Neural progenitor cell (in vitro differentiated cells): ENCODE measurements at regions not wholly inside any gene's neighbourhood (a gene's known extent, or its start where the extent isn't known, plus 50 kb on each side); places are given as distances from the start of the nearest gene placed in this dataset.
"Not testable (repeated sequence)": the region's sequence is repeated elsewhere in the genome, so short reads cannot be mapped to it uniquely, and the experiment has no call there.

Source experiments
- DNase-seq: peaks from one replicate; pipeline ENCODE4 v3.0.0-alpha.2; 2016; ENCODE audit warnings: low spot score
- H2AFZ ChIP-seq: fragments of 200-600 bp; sonication (generic); replicated peaks from 2 replicates; pipeline ENCODE4 v1.6.1; 2016; ENCODE audit warnings: antibody characterized with exemption
- H3F3A ChIP-seq: fragments of 200-600 bp; sonication (generic); 2 replicates; pipeline ENCODE4 v1.6.1; 2016; ENCODE audit warnings: antibody characterized with exemption, low read depth
- H3K27ac ChIP-seq: fragments of 200-600 bp; sonication (generic); 2 replicates; pipeline ENCODE4 v1.5.1; 2016; ENCODE audit warnings: mild to moderate bottlenecking
- H3K27me3 ChIP-seq: fragments of 200-600 bp; sonication (generic); 2 replicates; pipeline ENCODE4 v1.6.1; 2016; ENCODE audit warnings: mild to moderate bottlenecking, moderate library complexity
- H3K36me3 ChIP-seq: fragments of 200-600 bp; sonication (generic); 2 replicates; pipeline ENCODE4 v1.5.1; 2016
- H3K4me1 ChIP-seq: fragments of 200-600 bp; sonication (generic); 2 replicates; pipeline ENCODE4 v1.6.1; 2016; ENCODE audit warnings: mixed run types
- H3K4me2 ChIP-seq: fragments of 200-600 bp; sonication (generic); 2 replicates; pipeline ENCODE4 v1.6.1; 2016
- H3K4me3 ChIP-seq: fragments of 200-600 bp; sonication (generic); 2 replicates; pipeline ENCODE4 v1.5.1; 2016
- H3K79me2 ChIP-seq: fragments of 200-600 bp; sonication (generic); 2 replicates; pipeline ENCODE4 v1.6.1; 2016; ENCODE audit warnings: low read depth
- H3K9ac ChIP-seq: fragments of 200-600 bp; sonication (generic); 2 replicates; pipeline ENCODE4 v1.6.1; 2016
- H3K9me3 ChIP-seq: fragments of 200-600 bp; sonication (generic); 2 replicates; pipeline ENCODE4 v1.5.1; 2016; ENCODE audit warnings: low read depth
- H4K20me1 ChIP-seq: fragments of 200-600 bp; sonication (generic); 2 replicates; pipeline ENCODE4 v1.6.1; 2016; ENCODE audit warnings: low read depth
- H3K27ac Mint-ChIP-seq: 3 replicates; pipeline ENCODE4 v1.8.0; 2021; ENCODE audit warnings: mixed read lengths
- H3K27me3 Mint-ChIP-seq: 2 replicates; pipeline ENCODE4 v1.8.0; 2022; ENCODE audit warnings: low read depth, mild to moderate bottlenecking, inconsistent platforms, moderate library complexity, mixed read lengths; ENCODE audit not compliant: insufficient read depth
- H3K36me3 Mint-ChIP-seq: 3 replicates; pipeline ENCODE4 v1.8.0; 2021; ENCODE audit warnings: mixed read lengths
- H3K4me1 Mint-ChIP-seq: 3 replicates; pipeline ENCODE4 v1.8.0; 2021; ENCODE audit warnings: mixed read lengths
- H3K4me3 Mint-ChIP-seq: 3 replicates; pipeline ENCODE4 v1.8.0; 2021; ENCODE audit warnings: mild to moderate bottlenecking, moderate library complexity, mixed read lengths
- H3K9me3 Mint-ChIP-seq: 3 replicates; pipeline ENCODE4 v1.8.0; 2020; ENCODE audit warnings: mixed read lengths
- EZH2 ChIP-seq: fragments of 200-600 bp; sonication (generic); IDR thresholded peaks from 2 replicates; pipeline ENCODE4 v1.6.1; 2017; ENCODE audit warnings: antibody characterized with exemption, mild to moderate bottlenecking, moderate library complexity
- EZH2phosphoT487 ChIP-seq: fragments of 200-600 bp; sonication (generic); IDR thresholded peaks from 2 replicates; pipeline ENCODE4 v1.6.1; 2017; ENCODE audit warnings: antibody characterized with exemption
- TF ChIP-seq, protein P1 (sequence below): fragments of 200-600 bp; sonication (generic); IDR thresholded peaks from 2 replicates; pipeline ENCODE4 v1.5.1; 2017; ENCODE audit warnings: antibody characterized with exemption, mild to moderate bottlenecking

- DNase-seq, result peak; percentile 90
- Histone ChIP-seq H3K9me3 (no peaks in the 10 kb centered on the region), H3F3A (peaks cover 39% of the 10 kb centered on the region), H3K27ac (no peak overlapping the region), H2AFZ (no peak overlapping the region), H3K9ac (no peak overlapping the region), H3K79me2 (no peaks in the 10 kb centered on the region), H3K4me1 (peaks cover 34% of the 10 kb centered on the region), H3K36me3 (no peaks in the 10 kb centered on the region), H3K4me2 (peak overlapping the region; percentile 68), H3K4me3 (peak overlapping the region; percentile 11), H3K27me3 (no peaks in the 10 kb centered on the region), H4K20me1 (peaks cover 7% of the 10 kb centered on the region)
- Mint-ChIP-seq H3K27ac (peak overlapping the region; percentile 62), H3K4me3 (no peak overlapping the region), H3K9me3 (peaks cover 5% of the 10 kb centered on the region), H3K36me3 (no peaks in the 10 kb centered on the region), H3K27me3 (peaks cover 6% of the 10 kb centered on the region), H3K4me1 (peaks cover 45% of the 10 kb centered on the region)
- TF ChIP-seq, protein P1, sequence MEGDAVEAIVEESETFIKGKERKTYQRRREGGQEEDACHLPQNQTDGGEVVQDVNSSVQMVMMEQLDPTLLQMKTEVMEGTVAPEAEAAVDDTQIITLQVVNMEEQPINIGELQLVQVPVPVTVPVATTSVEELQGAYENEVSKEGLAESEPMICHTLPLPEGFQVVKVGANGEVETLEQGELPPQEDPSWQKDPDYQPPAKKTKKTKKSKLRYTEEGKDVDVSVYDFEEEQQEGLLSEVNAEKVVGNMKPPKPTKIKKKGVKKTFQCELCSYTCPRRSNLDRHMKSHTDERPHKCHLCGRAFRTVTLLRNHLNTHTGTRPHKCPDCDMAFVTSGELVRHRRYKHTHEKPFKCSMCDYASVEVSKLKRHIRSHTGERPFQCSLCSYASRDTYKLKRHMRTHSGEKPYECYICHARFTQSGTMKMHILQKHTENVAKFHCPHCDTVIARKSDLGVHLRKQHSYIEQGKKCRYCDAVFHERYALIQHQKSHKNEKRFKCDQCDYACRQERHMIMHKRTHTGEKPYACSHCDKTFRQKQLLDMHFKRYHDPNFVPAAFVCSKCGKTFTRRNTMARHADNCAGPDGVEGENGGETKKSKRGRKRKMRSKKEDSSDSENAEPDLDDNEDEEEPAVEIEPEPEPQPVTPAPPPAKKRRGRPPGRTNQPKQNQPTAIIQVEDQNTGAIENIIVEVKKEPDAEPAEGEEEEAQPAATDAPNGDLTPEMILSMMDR, result peak; percentile 56
- peak; percentile 57 for TF ChIP-seq EZH2phosphoT487
- no peak for TF ChIP-seq EZH2
These were observed 61.7 kb upstream of the BCL2L14 start for GRCh38 chr12:12008931-12009611.

DNA sequence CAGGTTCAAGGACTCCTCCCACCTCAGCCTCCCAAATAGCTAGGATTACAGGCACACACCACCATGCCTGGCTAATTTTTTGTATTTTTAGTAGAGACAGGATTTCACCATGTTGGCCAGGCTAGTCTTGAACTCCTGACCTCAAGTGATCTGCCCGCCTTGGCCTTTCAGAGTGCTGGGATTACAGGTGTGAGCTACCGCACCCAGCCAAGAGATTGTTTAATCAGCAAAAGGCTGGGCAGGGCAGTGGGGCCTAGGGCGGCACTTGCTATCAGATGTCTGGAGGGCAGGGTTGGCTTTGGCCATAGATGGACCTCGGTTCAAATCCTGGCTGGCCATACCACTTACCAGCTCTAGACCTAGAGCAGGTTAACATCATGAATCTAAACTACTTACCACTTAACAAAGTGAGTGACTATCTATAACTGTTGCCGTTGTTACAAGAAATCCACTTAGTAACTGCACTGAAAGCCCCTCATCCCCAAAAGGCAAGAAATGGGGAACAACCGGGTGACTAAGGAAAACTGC, 60.9 kb upstream of the BCL2L14 start:
- not testable (repeated sequence) for H4K20me1 ChIP-seq, H3K36me3 ChIP-seq, H3K4me3 Mint-ChIP-seq, DNase-seq, H3K9ac ChIP-seq, H3K36me3 Mint-ChIP-seq, H3K27ac ChIP-seq, H3K27ac Mint-ChIP-seq, H3K4me3 ChIP-seq, H3K79me2 ChIP-seq, H3K9me3 Mint-ChIP-seq, H3K27me3 Mint-ChIP-seq, H3K9me3 ChIP-seq, H3K27me3 ChIP-seq, H2AFZ ChIP-seq
- Histone ChIP-seq H3K4me1 (peaks cover 34% of the 10 kb centered on the region), H3K4me2 (peak overlapping the region; percentile 68), H3F3A (peaks cover 39% of the 10 kb centered on the region)
- peaks cover 42% of the 10 kb centered on the region for H3K4me1 Mint-ChIP-seq

- H3K27ac ChIP-seq, result no peak overlapping the region
- peak overlapping the region; percentile 40 for H3K4me2 ChIP-seq
- no peaks in the 10 kb centered on the region for H3K79me2 ChIP-seq
- no peak overlapping the region for H2AFZ ChIP-seq
- Mint-ChIP-seq H3K27me3 (peaks cover 11% of the 10 kb centered on the region), H3K4me3 (no peak overlapping the region), H3K36me3 (no peaks in the 10 kb centered on the region), H3K27ac (peak overlapping the region; percentile 18), H3K4me1 (peaks cover 42% of the 10 kb centered on the region), H3K9me3 (peaks cover 2% of the 10 kb centered on the region)
- DNase-seq, result no peak
- H3K9me3 ChIP-seq, result no peaks in the 10 kb centered on the region
- TF ChIP-seq EZH2, result no peak
- TF ChIP-seq, protein P1, result no peak
- TF ChIP-seq EZH2phosphoT487, result no peak
- H3K27me3 ChIP-seq, result no peaks in the 10 kb centered on the region
- peaks cover 7% of the 10 kb centered on the region for H4K20me1 ChIP-seq
- H3K9ac ChIP-seq, result no peak overlapping the region
- peaks cover 39% of the 10 kb centered on the region for H3F3A ChIP-seq
- no peaks in the 10 kb centered on the region for H3K36me3 ChIP-seq
- no peak overlapping the region for H3K4me3 ChIP-seq
- H3K4me1 ChIP-seq, result peaks cover 34% of the 10 kb centered on the region
These were observed 60.3 kb upstream of the BCL2L14 start for GRCh38 chr12:12010277-12011039.

DNA sequence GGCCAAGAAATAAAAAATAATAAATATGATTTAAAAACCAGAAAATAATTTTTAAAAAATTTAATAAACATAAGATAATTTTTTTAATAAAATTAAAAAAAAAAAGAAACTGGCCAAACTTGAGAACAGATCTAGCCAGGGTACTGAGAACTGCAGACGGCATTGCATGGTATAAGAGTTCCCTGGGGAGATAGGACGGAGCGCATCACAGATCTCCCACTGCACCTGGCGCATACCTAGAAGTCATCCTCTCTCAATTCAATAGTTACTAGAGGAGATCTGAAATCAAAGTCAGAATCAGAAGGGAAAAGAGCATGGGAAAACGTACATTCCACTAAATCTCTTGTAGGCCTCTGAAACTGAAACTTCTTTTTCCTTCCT, 58.9 kb upstream of the BCL2L14 start:
- peaks cover 7% of the 10 kb centered on the region for H4K20me1 ChIP-seq
- H3K4me1 ChIP-seq, result peaks cover 34% of the 10 kb centered on the region
- peaks cover 11% of the 10 kb centered on the region for H3K27me3 Mint-ChIP-seq
- H3K27ac ChIP-seq, result no peak overlapping the region
- H3K9ac ChIP-seq, result no peak overlapping the region
- no peak for DNase-seq
- no peaks in the 10 kb centered on the region for H3K36me3 ChIP-seq
- peak overlapping the region; percentile 62 for H3K4me2 ChIP-seq
- H3K4me3 Mint-ChIP-seq, result no peak overlapping the region
- no peaks in the 10 kb centered on the region for H3K9me3 ChIP-seq
- H3K9me3 Mint-ChIP-seq, result no peaks in the 10 kb centered on the region
- peaks cover 42% of the 10 kb centered on the region for H3K4me1 Mint-ChIP-seq
- no peaks in the 10 kb centered on the region for H3K36me3 Mint-ChIP-seq
- no peak overlapping the region for H3K4me3 ChIP-seq
- no peak overlapping the region for H2AFZ ChIP-seq
- H3K27me3 ChIP-seq, result no peaks in the 10 kb centered on the region
- H3K79me2 ChIP-seq, result no peaks in the 10 kb centered on the region
- H3K27ac Mint-ChIP-seq, result no peak overlapping the region
- TF ChIP-seq, protein P1, result no peak
- TF ChIP-seq EZH2phosphoT487, result no peak
- no peak for TF ChIP-seq EZH2
- peaks cover 39% of the 10 kb centered on the region for H3F3A ChIP-seq
